ENCODE measurements at regions not wholly inside any gene's neighbourhood (a gene's known extent, or its start where the extent isn't known, plus 50 kb on each side); places are given as distances from the start of the nearest gene placed in this dataset.

DNA sequence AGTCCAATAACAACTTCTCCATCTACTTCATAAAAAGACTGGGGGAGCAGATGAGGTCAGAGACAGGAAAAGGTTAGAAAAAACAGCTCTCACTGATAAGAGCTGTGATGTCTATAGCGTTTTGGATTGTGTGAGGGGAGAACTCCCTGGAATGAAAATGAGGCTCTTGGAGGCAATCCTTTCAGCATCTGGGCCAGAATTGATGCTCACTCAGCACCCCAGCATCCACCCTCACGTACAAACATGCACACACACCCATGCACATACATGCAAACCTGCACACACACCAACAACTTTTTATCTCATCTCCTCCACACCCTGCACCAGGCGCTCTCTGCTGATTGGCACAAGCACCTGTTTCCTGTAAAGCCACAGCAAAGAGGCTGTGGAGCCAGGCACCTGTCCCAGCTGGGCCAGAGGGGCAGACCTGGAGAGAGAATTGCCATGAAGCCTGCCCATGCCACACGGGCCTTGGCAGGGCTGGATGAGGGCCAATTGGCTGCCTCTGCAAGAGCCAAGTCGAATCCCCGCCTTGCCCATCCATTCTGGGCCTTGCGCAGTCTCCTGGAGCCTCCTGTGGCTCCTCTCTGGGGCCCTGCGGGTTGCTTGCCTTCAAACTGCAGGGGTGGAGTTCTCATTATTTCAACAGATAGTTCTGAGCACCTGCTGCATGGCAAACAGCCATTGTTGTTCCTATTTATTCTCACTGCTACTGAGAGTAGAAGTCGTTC lies 53.1 kb downstream of the SYNE3 start:
- H3K36me3 Mint-ChIP-seq (ENCODE audit: low read depth) = no peaks in the 10 kb centered on the region
- Histone ChIP-seq H3K36me3 (ENCODE audit: insufficient read depth) (no peaks in the 10 kb centered on the region), H3K4me1 (ENCODE audit: insufficient read depth) (peaks cover 7% of the 10 kb centered on the region; the same call in 1 of the 2 replicates), H3K27ac (ENCODE audit: low read depth) (no peak overlapping the region), H2AFZ (no peak overlapping the region), H3K4me3 (no peak overlapping the region), H4K20me1 (replicated peaks; ENCODE audit: insufficient read depth) (no peaks in the 10 kb centered on the region), H3K4me2 (no peak overlapping the region), H3K79me2 (replicated peaks; ENCODE audit: insufficient read depth) (no peaks in the 10 kb centered on the region), H3K27me3 (ENCODE audit: insufficient read depth) (no peaks in the 10 kb centered on the region), H3K9me2 (ENCODE audit: insufficient read depth) (no peaks in the 10 kb centered on the region), H3F3A (replicated peaks; ENCODE audit: low read depth) (no peaks in the 10 kb centered on the region)
- H3K4me1 Mint-ChIP-seq = peaks cover 16% of the 10 kb centered on the region
- H3K4me3 Mint-ChIP-seq = no peak overlapping the region
- no peak for DNase-seq (ENCODE audit: low spot score)
- no peaks in the 10 kb centered on the region for H3K9me3 Mint-ChIP-seq
- ATAC-seq = no peak
- no peak for TF ChIP-seq CREB1 (CRISPR knock-in tag; IDR thresholded peaks at IDR 0.05; ENCODE audit: low read depth)
- no peak for TF ChIP-seq ZNF114 (CRISPR knock-in tag; IDR thresholded peaks at IDR 0.05)
- TF ChIP-seq JUNB (IDR thresholded peaks at IDR 0.05; ENCODE audit: unreplicated experiment) = no peak
- no peak for TF ChIP-seq ZNF331 (CRISPR knock-in tag; IDR thresholded peaks at IDR 0.05; ENCODE audit: low read depth)
- TF ChIP-seq, protein P1, sequence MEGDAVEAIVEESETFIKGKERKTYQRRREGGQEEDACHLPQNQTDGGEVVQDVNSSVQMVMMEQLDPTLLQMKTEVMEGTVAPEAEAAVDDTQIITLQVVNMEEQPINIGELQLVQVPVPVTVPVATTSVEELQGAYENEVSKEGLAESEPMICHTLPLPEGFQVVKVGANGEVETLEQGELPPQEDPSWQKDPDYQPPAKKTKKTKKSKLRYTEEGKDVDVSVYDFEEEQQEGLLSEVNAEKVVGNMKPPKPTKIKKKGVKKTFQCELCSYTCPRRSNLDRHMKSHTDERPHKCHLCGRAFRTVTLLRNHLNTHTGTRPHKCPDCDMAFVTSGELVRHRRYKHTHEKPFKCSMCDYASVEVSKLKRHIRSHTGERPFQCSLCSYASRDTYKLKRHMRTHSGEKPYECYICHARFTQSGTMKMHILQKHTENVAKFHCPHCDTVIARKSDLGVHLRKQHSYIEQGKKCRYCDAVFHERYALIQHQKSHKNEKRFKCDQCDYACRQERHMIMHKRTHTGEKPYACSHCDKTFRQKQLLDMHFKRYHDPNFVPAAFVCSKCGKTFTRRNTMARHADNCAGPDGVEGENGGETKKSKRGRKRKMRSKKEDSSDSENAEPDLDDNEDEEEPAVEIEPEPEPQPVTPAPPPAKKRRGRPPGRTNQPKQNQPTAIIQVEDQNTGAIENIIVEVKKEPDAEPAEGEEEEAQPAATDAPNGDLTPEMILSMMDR (conservative IDR thresholded peaks at IDR 0.05; ENCODE audit: low read depth in 2 of 2) = no peak
- TF ChIP-seq NANOG (IDR thresholded peaks at IDR 0.05; ENCODE audit: borderline replicate concordance) = no peak
- no peak overlapping the region for H3K27ac Mint-ChIP-seq
- H3K27me3 Mint-ChIP-seq (ENCODE audit: insufficient read depth, low read depth, poor library complexity) = peaks cover 8% of the 10 kb centered on the region

DNA sequence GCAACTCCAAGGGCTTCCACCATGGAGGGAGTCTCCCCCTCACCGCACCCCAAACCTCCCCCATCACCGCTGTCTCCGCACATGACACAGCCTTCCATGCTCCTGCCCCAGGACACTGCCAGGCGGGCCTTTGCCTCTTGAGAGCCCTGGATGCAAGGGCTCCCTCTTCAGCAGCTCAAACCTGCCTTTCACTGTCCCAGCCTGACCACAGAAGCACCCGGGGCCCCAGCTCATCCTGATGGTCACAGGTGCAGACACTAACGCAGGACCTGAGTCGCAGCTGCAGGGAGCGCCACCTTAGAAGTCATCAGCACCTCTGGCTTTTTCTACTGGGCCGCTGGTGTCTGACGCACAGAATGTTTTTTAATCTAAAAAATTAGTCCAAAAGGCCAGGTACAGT lies 54.0 kb downstream of the SYNE3 start:
- H3K4me1 ChIP-seq (ENCODE audit: insufficient read depth) = peaks cover 7% of the 10 kb centered on the region; the same call in 1 of the 2 replicates
- H3K9me2 ChIP-seq (ENCODE audit: insufficient read depth) = no peaks in the 10 kb centered on the region
- Mint-ChIP-seq H3K27ac (no peak overlapping the region), H3K27me3 (ENCODE audit: insufficient read depth, low read depth, poor library complexity) (peaks cover 8% of the 10 kb centered on the region), H3K9me3 (no peaks in the 10 kb centered on the region), H3K4me3 (no peak overlapping the region), H3K36me3 (ENCODE audit: low read depth) (no peaks in the 10 kb centered on the region), H3K4me1 (peaks cover 16% of the 10 kb centered on the region)
- H3K4me3 ChIP-seq = no peak overlapping the region
- no peak for ATAC-seq
- H3K79me2 ChIP-seq (replicated peaks; ENCODE audit: insufficient read depth) = no peaks in the 10 kb centered on the region
- no peaks in the 10 kb centered on the region for H3K27me3 ChIP-seq (ENCODE audit: insufficient read depth)
- no peak overlapping the region for H3K27ac ChIP-seq (ENCODE audit: low read depth)
- TF ChIP-seq, protein P2, sequence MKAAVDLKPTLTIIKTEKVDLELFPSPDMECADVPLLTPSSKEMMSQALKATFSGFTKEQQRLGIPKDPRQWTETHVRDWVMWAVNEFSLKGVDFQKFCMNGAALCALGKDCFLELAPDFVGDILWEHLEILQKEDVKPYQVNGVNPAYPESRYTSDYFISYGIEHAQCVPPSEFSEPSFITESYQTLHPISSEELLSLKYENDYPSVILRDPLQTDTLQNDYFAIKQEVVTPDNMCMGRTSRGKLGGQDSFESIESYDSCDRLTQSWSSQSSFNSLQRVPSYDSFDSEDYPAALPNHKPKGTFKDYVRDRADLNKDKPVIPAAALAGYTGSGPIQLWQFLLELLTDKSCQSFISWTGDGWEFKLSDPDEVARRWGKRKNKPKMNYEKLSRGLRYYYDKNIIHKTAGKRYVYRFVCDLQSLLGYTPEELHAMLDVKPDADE (IDR thresholded peaks at IDR 0.05) = no peak
- no peak for TF ChIP-seq EZH2phosphoT487 (IDR thresholded peaks at IDR 0.05; ENCODE audit: unreplicated experiment)
- no peak for TF ChIP-seq STAT1 (IDR thresholded peaks at IDR 0.05; ENCODE audit: unreplicated experiment)
- TF ChIP-seq ZNF114 (CRISPR knock-in tag; IDR thresholded peaks at IDR 0.05) = no peak
- TF ChIP-seq ZNF331 (CRISPR knock-in tag; IDR thresholded peaks at IDR 0.05; ENCODE audit: low read depth) = no peak
- TF ChIP-seq, protein P3, sequence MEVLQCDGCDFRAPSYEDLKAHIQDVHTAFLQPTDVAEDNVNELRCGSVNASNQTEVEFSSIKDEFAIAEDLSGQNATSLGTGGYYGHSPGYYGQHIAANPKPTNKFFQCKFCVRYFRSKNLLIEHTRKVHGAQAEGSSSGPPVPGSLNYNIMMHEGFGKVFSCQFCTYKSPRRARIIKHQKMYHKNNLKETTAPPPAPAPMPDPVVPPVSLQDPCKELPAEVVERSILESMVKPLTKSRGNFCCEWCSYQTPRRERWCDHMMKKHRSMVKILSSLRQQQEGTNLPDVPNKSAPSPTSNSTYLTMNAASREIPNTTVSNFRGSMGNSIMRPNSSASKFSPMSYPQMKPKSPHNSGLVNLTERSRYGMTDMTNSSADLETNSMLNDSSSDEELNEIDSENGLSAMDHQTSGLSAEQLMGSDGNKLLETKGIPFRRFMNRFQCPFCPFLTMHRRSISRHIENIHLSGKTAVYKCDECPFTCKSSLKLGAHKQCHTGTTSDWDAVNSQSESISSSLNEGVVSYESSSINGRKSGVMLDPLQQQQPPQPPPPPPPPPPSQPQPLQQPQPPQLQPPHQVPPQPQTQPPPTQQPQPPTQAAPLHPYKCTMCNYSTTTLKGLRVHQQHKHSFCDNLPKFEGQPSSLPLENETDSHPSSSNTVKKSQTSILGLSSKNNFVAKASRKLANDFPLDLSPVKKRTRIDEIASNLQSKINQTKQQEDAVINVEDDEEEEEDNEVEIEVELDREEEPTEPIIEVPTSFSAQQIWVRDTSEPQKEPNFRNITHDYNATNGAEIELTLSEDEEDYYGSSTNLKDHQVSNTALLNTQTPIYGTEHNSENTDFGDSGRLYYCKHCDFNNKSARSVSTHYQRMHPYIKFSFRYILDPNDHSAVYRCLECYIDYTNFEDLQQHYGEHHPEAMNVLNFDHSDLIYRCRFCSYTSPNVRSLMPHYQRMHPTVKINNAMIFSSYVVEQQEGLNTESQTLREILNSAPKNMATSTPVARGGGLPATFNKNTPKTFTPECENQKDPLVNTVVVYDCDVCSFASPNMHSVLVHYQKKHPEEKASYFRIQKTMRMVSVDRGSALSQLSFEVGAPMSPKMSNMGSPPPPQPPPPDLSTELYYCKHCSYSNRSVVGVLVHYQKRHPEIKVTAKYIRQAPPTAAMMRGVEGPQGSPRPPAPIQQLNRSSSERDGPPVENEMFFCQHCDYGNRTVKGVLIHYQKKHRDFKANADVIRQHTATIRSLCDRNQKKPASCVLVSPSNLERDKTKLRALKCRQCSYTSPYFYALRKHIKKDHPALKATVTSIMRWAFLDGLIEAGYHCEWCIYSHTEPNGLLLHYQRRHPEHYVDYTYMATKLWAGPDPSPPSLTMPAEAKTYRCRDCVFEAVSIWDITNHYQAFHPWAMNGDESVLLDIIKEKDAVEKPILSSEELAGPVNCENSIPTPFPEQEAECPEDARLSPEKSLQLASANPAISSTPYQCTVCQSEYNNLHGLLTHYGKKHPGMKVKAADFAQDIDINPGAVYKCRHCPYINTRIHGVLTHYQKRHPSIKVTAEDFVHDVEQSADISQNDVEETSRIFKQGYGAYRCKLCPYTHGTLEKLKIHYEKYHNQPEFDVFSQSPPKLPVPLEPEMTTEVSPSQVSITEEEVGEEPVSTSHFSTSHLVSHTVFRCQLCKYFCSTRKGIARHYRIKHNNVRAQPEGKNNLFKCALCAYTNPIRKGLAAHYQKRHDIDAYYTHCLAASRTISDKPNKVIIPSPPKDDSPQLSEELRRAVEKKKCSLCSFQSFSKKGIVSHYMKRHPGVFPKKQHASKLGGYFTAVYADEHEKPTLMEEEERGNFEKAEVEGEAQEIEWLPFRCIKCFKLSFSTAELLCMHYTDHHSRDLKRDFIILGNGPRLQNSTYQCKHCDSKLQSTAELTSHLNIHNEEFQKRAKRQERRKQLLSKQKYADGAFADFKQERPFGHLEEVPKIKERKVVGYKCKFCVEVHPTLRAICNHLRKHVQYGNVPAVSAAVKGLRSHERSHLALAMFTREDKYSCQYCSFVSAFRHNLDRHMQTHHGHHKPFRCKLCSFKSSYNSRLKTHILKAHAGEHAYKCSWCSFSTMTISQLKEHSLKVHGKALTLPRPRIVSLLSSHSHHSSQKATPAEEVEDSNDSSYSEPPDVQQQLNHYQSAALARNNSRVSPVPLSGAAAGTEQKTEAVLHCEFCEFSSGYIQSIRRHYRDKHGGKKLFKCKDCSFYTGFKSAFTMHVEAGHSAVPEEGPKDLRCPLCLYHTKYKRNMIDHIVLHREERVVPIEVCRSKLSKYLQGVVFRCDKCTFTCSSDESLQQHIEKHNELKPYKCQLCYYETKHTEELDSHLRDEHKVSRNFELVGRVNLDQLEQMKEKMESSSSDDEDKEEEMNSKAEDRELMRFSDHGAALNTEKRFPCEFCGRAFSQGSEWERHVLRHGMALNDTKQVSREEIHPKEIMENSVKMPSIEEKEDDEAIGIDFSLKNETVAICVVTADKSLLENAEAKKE (CRISPR knock-in tag; IDR thresholded peaks at IDR 0.05) = no peak
- TF ChIP-seq CREB1 (CRISPR knock-in tag; IDR thresholded peaks at IDR 0.05; ENCODE audit: low read depth) = no peak
- no peak for TF ChIP-seq EZH2 (IDR thresholded peaks at IDR 0.05; ENCODE audit: low read depth, unreplicated experiment)
- no peak for TF ChIP-seq NANOG (IDR thresholded peaks at IDR 0.05; ENCODE audit: borderline replicate concordance)
- no peak for TF ChIP-seq POLR2AphosphoS5 (IDR thresholded peaks at IDR 0.05; ENCODE audit: low read depth)
- H2AFZ ChIP-seq = no peak overlapping the region; the same call in 1 of the 2 replicates
- DNase-seq (ENCODE audit: low spot score) = no peak
- no peaks in the 10 kb centered on the region for H4K20me1 ChIP-seq (replicated peaks; ENCODE audit: insufficient read depth)
- no peaks in the 10 kb centered on the region for H3K36me3 ChIP-seq (ENCODE audit: insufficient read depth)
- no peaks in the 10 kb centered on the region for H3F3A ChIP-seq (replicated peaks; ENCODE audit: low read depth)
- H3K4me2 ChIP-seq = no peak overlapping the region
